ENCODE measurements at regions not wholly inside any gene's neighbourhood (a gene's known extent, or its start where the extent isn't known, plus 50 kb on each side); places are given as distances from the start of the nearest gene placed in this dataset.

GRCh38 chr3:14305324-14305723 is 97.1 kb upstream of the SLC6A6 start:
- FAIRE-seq: no peak
- DNase-seq (ENCODE audit: insufficient read length): no peak
- TF ChIP-seq POLR2A (IDR thresholded peaks at IDR 0.05; ENCODE audit: low read depth, low read length) (no peak), TAF1 (IDR thresholded peaks at IDR 0.05; ENCODE audit: borderline replicate concordance, low read depth, low read length) (no peak), POLR2AphosphoS5 (IDR thresholded peaks at IDR 0.05; ENCODE audit: low read depth, low read length) (no peak)

- FAIRE-seq: no peak
- DNase-seq (ENCODE audit: insufficient read length): no peak
- TF ChIP-seq TAF1 (IDR thresholded peaks at IDR 0.05; ENCODE audit: borderline replicate concordance, low read depth, low read length) (no peak), POLR2AphosphoS5 (IDR thresholded peaks at IDR 0.05; ENCODE audit: low read depth, low read length) (no peak), POLR2A (IDR thresholded peaks at IDR 0.05; ENCODE audit: low read depth, low read length) (no peak)
Observed at GRCh38 chr3:14306142-14306541, 96.3 kb upstream of the SLC6A6 start.

GRCh38 chr3:14307656-14308302 is 94.6 kb upstream of the SLC6A6 start:
- DNase-seq (ENCODE audit: insufficient read length) (no peak), FAIRE-seq (no peak)
- TF ChIP-seq POLR2AphosphoS5 (IDR thresholded peaks at IDR 0.05; ENCODE audit: low read depth, low read length): no peak
- TF ChIP-seq TAF1 (IDR thresholded peaks at IDR 0.05; ENCODE audit: borderline replicate concordance, low read depth, low read length): no peak
- no peak for TF ChIP-seq POLR2A (IDR thresholded peaks at IDR 0.05; ENCODE audit: low read depth, low read length)

- FAIRE-seq (no peak), DNase-seq (ENCODE audit: insufficient read length) (no peak)
- TF ChIP-seq TAF1 (IDR thresholded peaks at IDR 0.05; ENCODE audit: borderline replicate concordance, low read depth, low read length) (no peak), POLR2AphosphoS5 (IDR thresholded peaks at IDR 0.05; ENCODE audit: low read depth, low read length) (no peak), POLR2A (IDR thresholded peaks at IDR 0.05; ENCODE audit: low read depth, low read length) (no peak)
Observed at GRCh38 chr3:14311729-14312128, 90.7 kb upstream of the SLC6A6 start.

- TF ChIP-seq POLR2A (IDR thresholded peaks at IDR 0.05; ENCODE audit: low read depth, low read length): no peak
- no peak for TF ChIP-seq TAF1 (IDR thresholded peaks at IDR 0.05; ENCODE audit: borderline replicate concordance, low read depth, low read length)
- no peak for TF ChIP-seq POLR2AphosphoS5 (IDR thresholded peaks at IDR 0.05; ENCODE audit: low read depth, low read length)
- DNase-seq (ENCODE audit: insufficient read length) (no peak), FAIRE-seq (no peak)
Observed at GRCh38 chr3:14312375-14312774, 90.0 kb upstream of the SLC6A6 start.

GRCh38 chr3:14317057-14317553 is 85.3 kb upstream of the SLC6A6 start:
- TF ChIP-seq POLR2A (IDR thresholded peaks at IDR 0.05; ENCODE audit: low read depth, low read length) (no peak), POLR2AphosphoS5 (IDR thresholded peaks at IDR 0.05; ENCODE audit: low read depth, low read length) (no peak), TAF1 (IDR thresholded peaks at IDR 0.05; ENCODE audit: borderline replicate concordance, low read depth, low read length) (no peak)
- DNase-seq (ENCODE audit: insufficient read length) (no peak), FAIRE-seq (no peak)

- FAIRE-seq (no peak), DNase-seq (ENCODE audit: insufficient read length) (no peak)
- TF ChIP-seq POLR2A (IDR thresholded peaks at IDR 0.05; ENCODE audit: low read depth, low read length): no peak
- no peak for TF ChIP-seq POLR2AphosphoS5 (IDR thresholded peaks at IDR 0.05; ENCODE audit: low read depth, low read length)
- TF ChIP-seq TAF1 (IDR thresholded peaks at IDR 0.05; ENCODE audit: borderline replicate concordance, low read depth, low read length): no peak
Observed at GRCh38 chr3:14318646-14319045, 83.8 kb upstream of the SLC6A6 start.

- DNase-seq (ENCODE audit: insufficient read length): peak; percentile 64
- FAIRE-seq: peak; percentile 90
- no peak for TF ChIP-seq TAF1 (IDR thresholded peaks at IDR 0.05; ENCODE audit: borderline replicate concordance, low read depth, low read length)
- TF ChIP-seq POLR2AphosphoS5 (IDR thresholded peaks at IDR 0.05; ENCODE audit: low read depth, low read length): no peak
- no peak for TF ChIP-seq POLR2A (IDR thresholded peaks at IDR 0.05; ENCODE audit: low read depth, low read length)
Observed at GRCh38 chr3:14319654-14320182, 82.7 kb upstream of the SLC6A6 start.

- TF ChIP-seq POLR2A (IDR thresholded peaks at IDR 0.05; ENCODE audit: low read depth, low read length) (no peak), TAF1 (IDR thresholded peaks at IDR 0.05; ENCODE audit: borderline replicate concordance, low read depth, low read length) (no peak), POLR2AphosphoS5 (IDR thresholded peaks at IDR 0.05; ENCODE audit: low read depth, low read length) (no peak)
- DNase-seq (ENCODE audit: insufficient read length): no peak
- no peak for FAIRE-seq
Observed at GRCh38 chr3:14320219-14320618, 82.2 kb upstream of the SLC6A6 start.

GRCh38 chr3:14322001-14322400 is 80.4 kb upstream of the SLC6A6 start:
- DNase-seq (ENCODE audit: insufficient read length) (no peak), FAIRE-seq (no peak)
- TF ChIP-seq POLR2AphosphoS5 (IDR thresholded peaks at IDR 0.05; ENCODE audit: low read depth, low read length) (no peak), POLR2A (IDR thresholded peaks at IDR 0.05; ENCODE audit: low read depth, low read length) (no peak), TAF1 (IDR thresholded peaks at IDR 0.05; ENCODE audit: borderline replicate concordance, low read depth, low read length) (no peak)

GRCh38 chr3:14322667-14323295 is 79.6 kb upstream of the SLC6A6 start:
- DNase-seq (ENCODE audit: insufficient read length) (no peak), FAIRE-seq (no peak)
- TF ChIP-seq TAF1 (IDR thresholded peaks at IDR 0.05; ENCODE audit: borderline replicate concordance, low read depth, low read length) (no peak), POLR2AphosphoS5 (IDR thresholded peaks at IDR 0.05; ENCODE audit: low read depth, low read length) (no peak), POLR2A (IDR thresholded peaks at IDR 0.05; ENCODE audit: low read depth, low read length) (no peak)
